Right lobe of liver (tissue), 6 donors: ENCODE measurements at regions not wholly inside any gene's neighbourhood (a gene's known extent, or its start where the extent isn't known, plus 50 kb on each side); places are given as distances from the start of the nearest gene placed in this dataset.

Source experiments
- ATAC-seq, 4 donors: fragments of 200-7000 bp; cut with Tn5 transposase; one replicate each; pipeline ENCODE4 v1.9.1; 2020; ENCODE audit warnings: mild to moderate bottlenecking in 4 of 4, moderate library complexity in 4 of 4
- DNase-seq, 3 donors: peaks; one replicate each; pipeline ENCODE4 v3.0.0-alpha.2; 2020
- H3K27ac ChIP-seq, 3 donors: fragments of 200-600 bp; one replicate each; pipeline ENCODE4 v1.8.0; 2022
- H3K27me3 ChIP-seq, 2 donors: fragments of 200-600 bp; one replicate each; pipeline ENCODE4 v1.8.0; 2022
- H3K36me3 ChIP-seq, 4 donors: fragments of 200-600 bp; sonication (generic) in 1 of 4; one replicate each; pipeline versions ENCODE4 v1.5.1 to v1.8.0; 2017 to 2022; ENCODE audit warnings: control low read depth in 1 of 4
- H3K4me1 ChIP-seq, 4 donors: fragments of 200-600 bp; sonication (generic) in 1 of 4; one replicate each; pipeline versions ENCODE4 v1.5.1 to v1.8.0; 2017 to 2022; ENCODE audit warnings: control low read depth in 1 of 4
- H3K4me3 ChIP-seq, 3 donors: fragments of 200-600 bp; one replicate each; pipeline ENCODE4 v1.8.0; 2022
- H3K9me3 ChIP-seq, 4 donors: fragments of 200-600 bp; sonication (generic) in 1 of 4; one replicate each; pipeline versions ENCODE4 v1.5.1 to v1.8.0; 2017 to 2022; ENCODE audit warnings: control low read depth in 1 of 4
- POLR2A ChIP-seq: fragments of 450-650 bp; IDR thresholded peaks from one replicate; pipeline ENCODE4 v1.6.1; 2017; ENCODE audit warnings: antibody characterized with exemption, mild to moderate bottlenecking
- WGBS: methylation state at CpG from one replicate; pipeline ENCODE4 v1.1.6; 2018; ENCODE audit warnings: low coverage, low lambda C conversion rate; ENCODE audit not compliant: insufficient coverage; ENCODE audit errors: missing lambda C conversion rate; 5-methylcytosine and 5-hydroxymethylcytosine counted together
- intact Hi-C, 2 donors: fragments of 100-400 bp; cut with DNase I; formaldehyde crosslinking; loops; one replicate each; pipeline versions ENCODE4 v1.11.2 to v1.14.1; 2022
- TF ChIP-seq, protein P1 (sequence below), 4 donors: fragments of 200-600 bp in 3 of 4; fragments of 450-650 bp in 1 of 4; IDR thresholded peaks; one replicate each; pipeline versions ENCODE4 v1.5.1 to v1.8.0; 2016 to 2022; ENCODE audit warnings: antibody characterized with exemption in 4 of 4, mild to moderate bottlenecking in 2 of 4
- donor health status: DM: no; HTN: yes; CAD: no.
- donor health status: DM: no; HTN: no; CAD: no.
- donor health status: DM: no; HTN: no; CAD: no.
- donor health status: DM: no; HTN: yes; CAD: no.
- donor health status: DM: no; HTN: yes; CAD: no.

DNA sequence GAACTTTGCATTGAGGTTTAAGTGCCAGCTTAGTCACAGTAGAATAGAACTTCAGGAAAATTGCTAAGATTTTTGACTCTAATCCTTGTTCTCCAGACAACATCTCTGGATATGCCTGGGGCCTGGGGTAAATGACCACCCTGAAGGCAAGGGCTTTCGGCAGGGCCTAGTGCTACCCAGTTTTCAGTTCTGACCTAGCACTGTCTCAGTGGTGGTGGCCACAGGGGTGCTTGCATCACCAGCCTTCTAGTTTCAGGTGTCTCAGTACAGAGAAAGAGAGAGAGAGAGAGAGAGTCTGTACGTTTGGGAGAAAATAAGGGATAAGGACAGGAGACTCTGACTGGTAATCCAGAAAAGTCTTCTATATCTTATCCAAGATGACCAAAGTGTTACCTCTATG lies 890.5 kb downstream of the JRKL start:
- Histone ChIP-seq H3K27ac (no peak overlapping the region), H3K4me1 (no peaks in the 10 kb centered on the region), H3K4me3 (no peak overlapping the region), H3K36me3 (no peaks in the 10 kb centered on the region), H3K9me3 (no peaks in the 10 kb centered on the region), H3K27me3 (no peaks in the 10 kb centered on the region)
- TF ChIP-seq POLR2A = no peak
- TF ChIP-seq, protein P1, sequence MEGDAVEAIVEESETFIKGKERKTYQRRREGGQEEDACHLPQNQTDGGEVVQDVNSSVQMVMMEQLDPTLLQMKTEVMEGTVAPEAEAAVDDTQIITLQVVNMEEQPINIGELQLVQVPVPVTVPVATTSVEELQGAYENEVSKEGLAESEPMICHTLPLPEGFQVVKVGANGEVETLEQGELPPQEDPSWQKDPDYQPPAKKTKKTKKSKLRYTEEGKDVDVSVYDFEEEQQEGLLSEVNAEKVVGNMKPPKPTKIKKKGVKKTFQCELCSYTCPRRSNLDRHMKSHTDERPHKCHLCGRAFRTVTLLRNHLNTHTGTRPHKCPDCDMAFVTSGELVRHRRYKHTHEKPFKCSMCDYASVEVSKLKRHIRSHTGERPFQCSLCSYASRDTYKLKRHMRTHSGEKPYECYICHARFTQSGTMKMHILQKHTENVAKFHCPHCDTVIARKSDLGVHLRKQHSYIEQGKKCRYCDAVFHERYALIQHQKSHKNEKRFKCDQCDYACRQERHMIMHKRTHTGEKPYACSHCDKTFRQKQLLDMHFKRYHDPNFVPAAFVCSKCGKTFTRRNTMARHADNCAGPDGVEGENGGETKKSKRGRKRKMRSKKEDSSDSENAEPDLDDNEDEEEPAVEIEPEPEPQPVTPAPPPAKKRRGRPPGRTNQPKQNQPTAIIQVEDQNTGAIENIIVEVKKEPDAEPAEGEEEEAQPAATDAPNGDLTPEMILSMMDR (IDR thresholded peaks at IDR 0.05) = no peak
- DNase-seq (no peak), ATAC-seq (no peak)
- 52% methylated on average over 2 of the region's 2 CpGs for WGBS
- intact Hi-C loops = no loop called here

DNA sequence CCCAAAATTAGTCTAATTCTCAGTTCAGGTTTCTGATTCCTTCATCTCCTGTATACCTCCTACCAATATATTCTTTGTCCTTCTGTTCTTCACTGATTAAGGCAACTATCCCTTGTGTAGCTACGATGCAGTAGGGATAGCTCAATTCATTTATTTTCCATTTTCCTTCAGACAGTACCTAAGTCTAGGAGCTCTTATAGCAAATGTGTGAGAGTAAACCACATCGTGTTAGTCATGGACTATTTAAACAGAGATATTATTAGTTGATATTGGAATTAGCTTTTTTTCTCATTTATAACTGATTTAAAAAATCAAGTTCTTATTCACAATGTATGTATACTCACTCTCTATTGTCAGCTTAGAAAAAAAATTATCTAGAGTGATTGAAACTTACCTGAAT lies 900.0 kb downstream of the JRKL start:
- 53% methylated on average over 2 of the region's 2 CpGs for WGBS
- DNase-seq = no peak
- no peak for ATAC-seq
- H3K36me3 ChIP-seq = no peaks in the 10 kb centered on the region
- intact Hi-C loops = no loop called here
- H3K4me3 ChIP-seq = no peak overlapping the region
- no peaks in the 10 kb centered on the region for H3K4me1 ChIP-seq
- no peaks in the 10 kb centered on the region for H3K9me3 ChIP-seq
- no peaks in the 10 kb centered on the region for H3K27me3 ChIP-seq
- TF ChIP-seq, protein P1 (IDR thresholded peaks at IDR 0.05) = no peak
- no peak for TF ChIP-seq POLR2A
- no peak overlapping the region for H3K27ac ChIP-seq

DNA sequence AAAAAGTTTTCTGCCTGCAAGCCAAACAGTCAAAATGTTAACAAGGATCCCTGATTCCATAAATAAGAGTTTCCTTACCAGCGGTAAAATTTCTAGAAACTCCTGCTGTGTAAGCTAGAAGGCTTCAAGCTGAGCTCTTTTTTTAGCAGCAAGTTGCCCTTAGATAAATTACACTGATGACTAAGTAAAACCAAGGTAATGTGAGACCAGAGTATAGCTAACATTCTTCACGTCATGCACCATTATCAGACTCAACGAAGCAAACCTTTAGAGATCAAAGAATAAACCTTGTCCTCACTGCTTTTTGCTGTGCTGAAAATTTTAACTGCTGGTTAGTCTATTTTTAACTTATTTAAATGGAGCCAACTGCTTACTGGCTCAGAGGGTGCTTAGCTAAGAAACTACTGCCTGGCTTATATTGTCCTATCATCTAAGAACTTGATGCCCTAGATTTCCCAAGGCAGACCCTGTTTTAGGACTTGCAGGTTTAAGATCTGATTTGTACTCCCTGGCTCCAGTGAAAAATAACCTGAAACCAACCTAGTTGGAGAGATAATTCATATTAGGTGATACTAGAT lies 900.7 kb downstream of the JRKL start:
- no peak overlapping the region for H3K27ac ChIP-seq
- H3K4me3 ChIP-seq = no peak overlapping the region
- intact Hi-C loops = no loop called here
- DNase-seq (no peak), ATAC-seq (no peak)
- WGBS = 38% methylated on average over 3 of the region's 3 CpGs
- H3K4me1 ChIP-seq = no peaks in the 10 kb centered on the region
- no peaks in the 10 kb centered on the region for H3K9me3 ChIP-seq
- no peaks in the 10 kb centered on the region for H3K36me3 ChIP-seq
- no peaks in the 10 kb centered on the region for H3K27me3 ChIP-seq
- TF ChIP-seq, protein P1 (IDR thresholded peaks at IDR 0.05) = no peak
- no peak for TF ChIP-seq POLR2A

DNA sequence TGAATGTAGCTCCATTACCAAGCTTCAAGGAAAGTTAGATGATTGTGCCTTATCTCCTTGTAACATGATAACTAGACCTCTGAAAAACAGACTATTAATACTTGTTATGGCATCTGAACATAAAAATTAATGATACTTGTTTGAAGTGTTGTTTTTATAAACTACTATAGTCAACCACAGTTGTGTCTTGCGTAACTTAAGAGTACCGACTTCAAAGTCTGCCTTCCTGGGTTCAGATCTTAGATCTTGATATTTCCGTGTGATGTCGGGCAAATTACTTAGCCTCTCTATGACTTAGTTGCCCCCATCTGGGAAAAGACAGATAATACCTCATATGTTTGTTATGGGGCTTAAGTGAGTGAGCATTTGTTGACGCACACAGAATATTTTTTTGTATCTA lies 906.5 kb downstream of the JRKL start:
- H3K9me3 ChIP-seq = no peaks in the 10 kb centered on the region
- 52% methylated on average over 5 of the region's 5 CpGs for WGBS
- DNase-seq (no peak), ATAC-seq (no peak)
- no peaks in the 10 kb centered on the region for H3K4me1 ChIP-seq
- TF ChIP-seq, protein P1 (IDR thresholded peaks at IDR 0.05) = no peak
- no peak for TF ChIP-seq POLR2A
- no peak overlapping the region for H3K4me3 ChIP-seq
- intact Hi-C loops = no loop called here
- no peak overlapping the region for H3K27ac ChIP-seq
- no peaks in the 10 kb centered on the region for H3K36me3 ChIP-seq
- no peaks in the 10 kb centered on the region for H3K27me3 ChIP-seq

DNA sequence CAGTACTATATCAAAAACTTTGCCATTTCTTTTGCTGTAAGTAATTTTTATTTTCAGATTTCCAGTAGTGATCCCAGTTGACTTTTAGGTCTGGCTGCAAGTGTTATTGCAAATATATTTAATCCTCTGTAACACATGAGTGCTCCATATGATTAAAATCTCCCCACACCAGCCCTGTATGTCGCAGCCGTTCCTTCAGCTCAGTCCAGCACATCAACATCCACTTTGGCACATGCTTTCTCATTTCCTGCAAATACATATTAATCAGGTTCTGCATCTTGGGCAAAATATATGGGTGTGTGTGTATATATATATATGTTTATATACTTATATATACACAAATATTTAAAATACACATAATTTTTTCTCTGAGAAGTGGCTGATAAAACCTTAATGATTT lies 919.5 kb downstream of the JRKL start:
- Histone ChIP-seq H3K4me3 (no peak overlapping the region), H3K36me3 (no peaks in the 10 kb centered on the region), H3K9me3 (no peaks in the 10 kb centered on the region), H3K27ac (no peak overlapping the region), H3K27me3 (no peaks in the 10 kb centered on the region), H3K4me1 (no peaks in the 10 kb centered on the region)
- TF ChIP-seq, protein P1 (IDR thresholded peaks at IDR 0.05) = no peak
- no peak for TF ChIP-seq POLR2A
- ATAC-seq (no peak), DNase-seq (no peak)
- intact Hi-C loops = no loop called here
- WGBS = 38% methylated on average over 2 of the region's 2 CpGs
